ENCODE measurements at regions not wholly inside any gene's neighbourhood (a gene's known extent, or its start where the extent isn't known, plus 50 kb on each side); places are given as distances from the start of the nearest gene placed in this dataset.

DNA sequence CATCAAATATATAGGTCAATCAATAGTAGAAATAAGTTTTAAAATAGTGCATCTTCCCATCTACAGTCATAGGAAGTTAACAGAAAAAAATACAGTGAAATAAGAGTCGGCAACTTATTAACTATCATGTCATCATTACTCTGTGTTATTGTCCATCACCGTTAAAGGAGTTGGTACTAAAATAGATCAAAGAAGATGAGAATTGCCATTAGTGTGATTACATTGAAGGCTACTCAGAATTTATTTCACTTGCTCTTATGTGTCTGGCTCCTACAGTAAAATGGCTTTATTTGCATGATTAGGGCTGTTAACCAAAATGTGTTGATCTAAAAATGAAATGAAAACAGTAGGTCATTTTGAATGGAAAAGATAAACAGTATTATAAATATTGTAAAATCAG, 162.5 kb upstream of the SLITRK1 start:
- no peak for TF ChIP-seq FOS (IDR thresholded peaks at IDR 0.05; ENCODE audit: low read depth, low read length)
- no peak for TF ChIP-seq POLR2A (IDR thresholded peaks at IDR 0.05; ENCODE audit: low read depth, low read length)
- TF ChIP-seq NFE2L2 (IDR thresholded peaks at IDR 0.05; ENCODE audit: low read depth, low read length), result no peak

More for the DNA sequence above, 162.5 kb upstream of the SLITRK1 start:
- Histone ChIP-seq H3K79me1 (ENCODE audit: low read depth in 1 of 2, low read length in 2 of 2) (no peaks in the 10 kb centered on the region), H3K27me3 (ENCODE audit: control insufficient read depth, insufficient read depth, low read length) (no peaks in the 10 kb centered on the region), H3K4me1 (ENCODE audit: control insufficient read depth, insufficient read depth, low read length) (no peaks in the 10 kb centered on the region), H3K9ac (ENCODE audit: low read depth, low read length) (no peak overlapping the region), H2BK120ac (ENCODE audit: low read depth, low read length) (no peak overlapping the region), H2AFZ (replicated peaks; ENCODE audit: low read length, poor library complexity) (no peak overlapping the region), H2BK15ac (ENCODE audit: low read depth, low read length) (no peak overlapping the region), H3K18ac (ENCODE audit: low read depth, low read length) (no peak overlapping the region), H3K27ac (ENCODE audit: insufficient read depth, low read length) (no peak overlapping the region), H3K4me2 (ENCODE audit: low read depth, low read length) (no peak overlapping the region), H3K9me1 (ENCODE audit: insufficient read depth, low read length) (no peaks in the 10 kb centered on the region), H4K8ac (ENCODE audit: low read depth in 2 of 2, low read length in 2 of 2) (no peak overlapping the region), H3K4ac (ENCODE audit: low read depth, low read length) (no peak overlapping the region), H3K14ac (replicated peaks; ENCODE audit: low read depth, low read length) (no peak overlapping the region), H3K4me3 (ENCODE audit: insufficient read depth, low read depth, low read length) (no peak overlapping the region), H3K56ac (ENCODE audit: extremely low read depth, insufficient read depth, low read length) (no peak overlapping the region), H3K9me3 (ENCODE audit: control insufficient read depth, insufficient read depth, low read length) (no peaks in the 10 kb centered on the region), H2AK5ac (ENCODE audit: low read depth, low read length) (no peak overlapping the region), H2BK5ac (ENCODE audit: low read depth, low read length, poor library complexity, severe bottlenecking) (no peak overlapping the region), H2BK20ac (ENCODE audit: low read depth, low read length) (no peak overlapping the region), H4K20me1 (ENCODE audit: insufficient read depth, low read length) (no peaks in the 10 kb centered on the region), H4K91ac (ENCODE audit: insufficient read depth, low read depth, low read length) (no peak overlapping the region), H3K36me3 (ENCODE audit: control insufficient read depth, insufficient read depth, low read length) (no peaks in the 10 kb centered on the region), H3K23ac (ENCODE audit: low read depth, low read length) (no peak overlapping the region), H2AK9ac (replicated peaks; ENCODE audit: low read depth, low read length, poor library complexity) (no peak overlapping the region), H4K5ac (ENCODE audit: low read depth, low read length) (no peak overlapping the region)
- ChIA-PET CTCF (no interaction called here), POLR2A (ENCODE audit: unreplicated experiment) (no interaction called here)
- dilution Hi-C loops (cut with HindIII; ENCODE audit: low sequenced_read_pairs, unreplicated experiment) (no loop called here), intact Hi-C loops (cut with micrococcal nuclease) (no loop called here), in situ Hi-C loops (cut with MboI; ENCODE audit: low sequenced_read_pairs) (no loop called here)
- no TSS peak for BruUV-seq (replicated peaks)
- DNase-seq (no peak), ATAC-seq (ENCODE audit: low read depth) (no peak)
- no CpG with 5 or more reads among the region's 2 CpGs for WGBS, 2 experiments (ENCODE audit: extremely low coverage in 2 of 2, insufficient read length in 1 of 2)

Data from IMR-90 (cell line).